Right kidney (tissue), 1 donor: ENCODE measurements at regions not wholly inside any gene's neighbourhood (a gene's known extent, or its start where the extent isn't known, plus 50 kb on each side); places are given as distances from the start of the nearest gene placed in this dataset.
"Not testable (repeated sequence)": the region's sequence is repeated elsewhere in the genome, so short reads cannot be mapped to it uniquely, and the experiment has no call there.

Experiments
- DNase-seq: peaks from one replicate; pipeline ENCODE4 v3.0.0-alpha.2; 2016

- no peak for DNase-seq
Measured at GRCh38 chr3:182637350-182638110, 155.8 kb upstream of the ATP11B start.

- no peak for DNase-seq
Measured at GRCh38 chr3:182644013-182644412, 149.3 kb upstream of the ATP11B start.

- DNase-seq = no peak
Measured at GRCh38 chr3:182644790-182645433, 148.4 kb upstream of the ATP11B start.

- no peak for DNase-seq
Measured at GRCh38 chr3:182650568-182651128, 142.7 kb upstream of the ATP11B start.

GRCh38 chr3:182651461-182651860 is 141.8 kb upstream of the ATP11B start:
- no peak for DNase-seq

GRCh38 chr3:182653065-182653464 is 140.2 kb upstream of the ATP11B start:
- not testable (repeated sequence) for DNase-seq

- no peak for DNase-seq
Measured at GRCh38 chr3:182668541-182668940, 124.8 kb upstream of the ATP11B start.

- no peak for DNase-seq
Measured at GRCh38 chr3:182668974-182669373, 124.3 kb upstream of the ATP11B start.

GRCh38 chr3:182671541-182671940 is 121.8 kb upstream of the ATP11B start:
- DNase-seq = no peak

GRCh38 chr3:182671942-182672341 is 121.4 kb upstream of the ATP11B start:
- DNase-seq = no peak

GRCh38 chr3:182673336-182673735 is 120.0 kb upstream of the ATP11B start:
- no peak for DNase-seq

- DNase-seq = peak; percentile 80
Measured at GRCh38 chr3:182682263-182683241, 110.8 kb upstream of the ATP11B start.

- peak; percentile 61 for DNase-seq
Measured at GRCh38 chr3:182683453-182683852, 109.9 kb upstream of the ATP11B start.

- no peak for DNase-seq
Measured at GRCh38 chr3:182683858-182684257, 109.4 kb upstream of the ATP11B start.

GRCh38 chr3:182686033-182686886 is 107.0 kb upstream of the ATP11B start:
- DNase-seq = no peak

- DNase-seq = no peak
Measured at GRCh38 chr3:182690172-182690571, 103.1 kb upstream of the ATP11B start.

- no peak for DNase-seq
Measured at GRCh38 chr3:182692021-182692420, 101.3 kb upstream of the ATP11B start.

GRCh38 chr3:182692695-182693094 is 100.6 kb upstream of the ATP11B start:
- DNase-seq = no peak

GRCh38 chr3:182693723-182694122 is 99.6 kb upstream of the ATP11B start:
- no peak for DNase-seq

- DNase-seq = no peak
Measured at GRCh38 chr3:182696916-182697315, 96.4 kb upstream of the ATP11B start.

- DNase-seq = no peak
Measured at GRCh38 chr3:182697345-182697919, 95.9 kb upstream of the ATP11B start.
